Sigmoid colon (tissue), 4 donors: ENCODE measurements at regions not wholly inside any gene's neighbourhood (a gene's known extent, or its start where the extent isn't known, plus 50 kb on each side); places are given as distances from the start of the nearest gene placed in this dataset.

Source experiments
- CTCF ChIP-seq, 4 experiments: fragments of 450-650 bp in 3 of 4; fragments of 200-600 bp in 1 of 4; IDR thresholded peaks; one replicate each; pipeline ENCODE4 v1.5.1; 2016 to 2019; ENCODE audit warnings: antibody characterized with exemption in 4 of 4, mild to moderate bottlenecking in 3 of 4, moderate library complexity in 2 of 4
- EP300 ChIP-seq, 4 donors: sonication (generic); formaldehyde crosslinking; IDR thresholded peaks; one replicate each; pipeline ENCODE4 v1.6.1; 2017; ENCODE audit warnings: antibody characterized with exemption in 4 of 4
- POLR2A ChIP-seq, 2 donors: fragments of 450-650 bp; IDR thresholded peaks; one replicate each; pipeline ENCODE4 v1.6.1; 2016; ENCODE audit warnings: antibody characterized with exemption in 2 of 2, mild to moderate bottlenecking in 2 of 2, moderate library complexity in 2 of 2
- POLR2AphosphoS5 ChIP-seq, 4 donors: sonication (generic); formaldehyde crosslinking; IDR thresholded peaks; one replicate each; pipeline ENCODE4 v1.6.1; 2017; ENCODE audit warnings: antibody characterized with exemption in 4 of 4

GRCh38 chr9:86648828-86649170 lies 294.6 kb upstream of the TUT7 start:
- TF ChIP-seq POLR2AphosphoS5 (IDR thresholded peaks at IDR 0.05) (no peak), CTCF (IDR thresholded peaks at IDR 0.05) (no peak), POLR2A (IDR thresholded peaks at IDR 0.05) (no peak), EP300 (IDR thresholded peaks at IDR 0.05) (no peak)
